Endothelial cell of umbilical vein (primary cell): ENCODE measurements at regions not wholly inside any gene's neighbourhood (a gene's known extent, or its start where the extent isn't known, plus 50 kb on each side); places are given as distances from the start of the nearest gene placed in this dataset.
A peak's percentile ranks its signal among the peaks of the same experiment; 100 is the strongest.

Experiments used
- BruUV-seq: library from RNA; stranded (reverse); fragments of 400-500 nt; replicated peaks from 2 replicates; lab custom pipeline; 2021; lab: Mats Ljungman, UMichigan
- CTCF ChIA-PET: fragments of 300-600, 350-600 bp; sonication (Branson Sonifier 250); formaldehyde crosslinking; loops from one replicate; lab custom pipeline; 2021; ENCODE audit warnings: antibody characterized with exemption, inconsistent platforms; lab: Charles Lee
- POLR2A ChIA-PET: fragments of 300-600, 350-600 bp; sonication (Branson Sonifier 250); formaldehyde crosslinking; loops from one replicate; lab custom pipeline; 2021; ENCODE audit warnings: antibody characterized with exemption, inconsistent platforms; lab: Charles Lee
- DNase-seq: peaks from one replicate; pipeline ENCODE4 v3.0.0-alpha.2; 2011; ENCODE audit warnings: low read depth, low spot score
- FAIRE-seq: peaks from 2 replicates; lab custom pipeline; 2011; peaks lifted over from hg19 to GRCh38; lab: Jason Lieb, UNC
- H2AFZ ChIP-seq: 2 replicates; pipeline ENCODE4 v1.6.0; 2012; ENCODE audit warnings: low read depth, low read length, control low read depth, inconsistent platforms
- H3K27ac ChIP-seq: 2 replicates; pipeline ENCODE4 v1.5.1; 2011; ENCODE audit warnings: low read depth, mild to moderate bottlenecking, control low read depth, low read length, moderate library complexity; ENCODE audit not compliant: insufficient read depth
- H3K27me3 ChIP-seq, 2 experiments: 2 replicates each; pipeline versions ENCODE4 v1.6.0 to v1.6.1; 2011; ENCODE audit warnings: low read length in 2 of 2, mixed read lengths in 1 of 2; ENCODE audit not compliant: control insufficient read depth in 2 of 2, insufficient read depth in 2 of 2
- H3K36me3 ChIP-seq, 2 experiments: 2 replicates in 1 of 2; 3 replicates in 1 of 2; pipeline ENCODE4 v1.5.1; 2011; ENCODE audit warnings: low read length in 2 of 2, mild to moderate bottlenecking in 1 of 2, moderate library complexity in 1 of 2; ENCODE audit not compliant: control insufficient read depth in 2 of 2, insufficient read depth in 2 of 2; ENCODE audit errors: extremely low read depth in 1 of 2
- H3K4me1 ChIP-seq: 3 replicates; pipeline ENCODE4 v1.5.1; 2011; ENCODE audit warnings: mild to moderate bottlenecking, low read length; ENCODE audit not compliant: control insufficient read depth, insufficient read depth; ENCODE audit errors: extremely low read depth
- H3K4me2 ChIP-seq: 2 replicates; pipeline ENCODE4 v1.6.1; 2011; ENCODE audit warnings: low read length, control low read depth, mixed read lengths; ENCODE audit not compliant: insufficient read depth
- H3K4me3 ChIP-seq, 3 experiments: fragments of 200-600 bp in 1 of 3; sonication (generic), shearing (Covaris generic) in 1 of 3; replicated peaks in 1 of 3; 2 replicates each; pipeline ENCODE4 v1.5.1; 2011 to 2016; ENCODE audit warnings: control low read depth in 3 of 3, low read length in 3 of 3, mild to moderate bottlenecking in 2 of 3, inconsistent platforms in 1 of 3, low read depth in 1 of 3, moderate library complexity in 1 of 3; ENCODE audit not compliant: insufficient read depth in 1 of 3
- H3K79me2 ChIP-seq: 2 replicates; pipeline ENCODE4 v1.6.0; 2012; ENCODE audit warnings: low read length, inconsistent platforms; ENCODE audit not compliant: control insufficient read depth, insufficient read depth
- H3K9ac ChIP-seq: replicated peaks from 2 replicates; pipeline ENCODE3; 2011; ENCODE audit warnings: low read length, control low read depth; ENCODE audit not compliant: insufficient read depth; ENCODE audit errors: extremely low read depth
- H3K9me1 ChIP-seq: replicated peaks from 3 replicates; pipeline ENCODE4 v1.6.0; 2011; ENCODE audit warnings: mild to moderate bottlenecking, low read length; ENCODE audit not compliant: control insufficient read depth, insufficient read depth; ENCODE audit errors: extremely low read depth
- H3K9me3 ChIP-seq: replicated peaks from 2 replicates; pipeline ENCODE4 v1.5.1; 2012; ENCODE audit warnings: low read length, inconsistent platforms; ENCODE audit not compliant: control insufficient read depth, insufficient read depth
- H4K20me1 ChIP-seq: replicated peaks from 2 replicates; pipeline ENCODE3; 2011; ENCODE audit warnings: mild to moderate bottlenecking, low read length; ENCODE audit not compliant: control insufficient read depth, insufficient read depth; ENCODE audit errors: extremely low read depth
- FOS ChIP-seq: IDR thresholded peaks from 2 replicates; pipeline ENCODE4 v1.6.1; 2011; ENCODE audit warnings: mild to moderate bottlenecking, low read length, moderate library complexity, borderline replicate concordance; ENCODE audit not compliant: insufficient read depth
- GATA2 ChIP-seq: IDR thresholded peaks from 2 replicates; pipeline ENCODE4 v1.7.0; 2011; ENCODE audit warnings: low read depth, mild to moderate bottlenecking, moderate library complexity, mixed read lengths, low read length; ENCODE audit not compliant: insufficient read length, insufficient read depth
- JUN ChIP-seq: IDR thresholded peaks from 2 replicates; pipeline ENCODE4 v1.6.1; 2011; ENCODE audit warnings: borderline replicate concordance, low read depth; ENCODE audit not compliant: insufficient read length, insufficient read depth
- MYC ChIP-seq: IDR thresholded peaks from one replicate; pipeline ENCODE4 v1.6.1; 2011; ENCODE audit warnings: mild to moderate bottlenecking, low read depth, low read length
- POLR2A ChIP-seq: IDR thresholded peaks from 2 replicates; pipeline ENCODE4 v1.6.1; 2012; ENCODE audit warnings: low read depth, mild to moderate bottlenecking, control low read depth, low read length
- POLR2AphosphoS5 ChIP-seq: IDR thresholded peaks from 2 replicates; pipeline ENCODE4 v1.6.1; 2012; ENCODE audit warnings: low read depth, mild to moderate bottlenecking, control low read depth, low read length, moderate library complexity; ENCODE audit not compliant: insufficient read depth
- dilution Hi-C: fragments of 300-500 bp; cut with MboI; formaldehyde crosslinking; loops from one replicate; pipeline ENCODE4 v1.15.0; 2019; ENCODE audit warnings: low sequenced_read_pairs; ENCODE audit not compliant: extremely low pct_ligation_motif_present
- intact Hi-C: fragments of 100-400 bp; cut with micrococcal nuclease; formaldehyde crosslinking; loops from one replicate; pipeline ENCODE4 v1.10.0; 2022
- TF ChIP-seq, protein P1 (sequence below), 2 donors: IDR thresholded peaks; 1 replicate in 1 of 2; 2 replicates in 1 of 2; pipeline ENCODE4 v1.5.1; 2011; ENCODE audit warnings: low read length in 2 of 2, mild to moderate bottlenecking in 2 of 2, moderate library complexity in 2 of 2, control low read depth in 1 of 2, inconsistent platforms in 1 of 2, low read depth in 1 of 2; ENCODE audit not compliant: insufficient read depth in 1 of 2; ENCODE audit errors: extremely low read depth in 1 of 2

DNA sequence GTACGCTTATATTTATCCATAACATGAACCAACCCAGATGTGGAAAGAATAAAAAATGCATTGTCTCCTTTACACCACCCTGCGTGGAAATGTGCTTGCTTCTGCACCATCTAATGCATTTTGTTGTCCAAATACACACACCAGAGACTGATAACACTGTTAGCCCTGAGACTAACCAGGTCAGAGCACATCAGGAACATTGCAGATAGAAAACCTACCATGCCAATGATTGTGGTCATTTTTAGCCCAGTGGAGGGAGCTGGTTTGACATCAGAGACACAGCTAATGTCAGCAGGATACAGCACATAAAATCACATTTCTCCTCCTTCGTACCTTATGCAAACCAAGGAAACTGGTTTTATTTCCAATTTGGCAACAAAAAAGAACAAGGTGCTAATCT is 528.7 kb downstream of the DOK5 start:
- intact Hi-C loops: no loop called here
- CTCF ChIA-PET: no interaction called here
- no peak overlapping the region for H3K4me2 ChIP-seq
- H3K9me3 ChIP-seq: peaks cover 2% of the 10 kb centered on the region
- H3K36me3 ChIP-seq: no peaks in the 10 kb centered on the region
- POLR2A ChIA-PET: no interaction called here
- H3K79me2 ChIP-seq: no peaks in the 10 kb centered on the region
- DNase-seq: no peak
- H3K4me1 ChIP-seq: no peaks in the 10 kb centered on the region
- no peak for FAIRE-seq
- H3K9ac ChIP-seq: no peak overlapping the region
- H3K9me1 ChIP-seq: no peaks in the 10 kb centered on the region
- no peak overlapping the region for H2AFZ ChIP-seq
- H4K20me1 ChIP-seq: no peaks in the 10 kb centered on the region
- dilution Hi-C loops: no loop called here
- TF ChIP-seq GATA2: no peak
- no peak for TF ChIP-seq FOS
- no peak for TF ChIP-seq JUN
- no TSS peak for BruUV-seq
- no peaks in the 10 kb centered on the region for H3K27me3 ChIP-seq
- no peak overlapping the region for H3K4me3 ChIP-seq
- H3K27ac ChIP-seq: no peak overlapping the region

DNA sequence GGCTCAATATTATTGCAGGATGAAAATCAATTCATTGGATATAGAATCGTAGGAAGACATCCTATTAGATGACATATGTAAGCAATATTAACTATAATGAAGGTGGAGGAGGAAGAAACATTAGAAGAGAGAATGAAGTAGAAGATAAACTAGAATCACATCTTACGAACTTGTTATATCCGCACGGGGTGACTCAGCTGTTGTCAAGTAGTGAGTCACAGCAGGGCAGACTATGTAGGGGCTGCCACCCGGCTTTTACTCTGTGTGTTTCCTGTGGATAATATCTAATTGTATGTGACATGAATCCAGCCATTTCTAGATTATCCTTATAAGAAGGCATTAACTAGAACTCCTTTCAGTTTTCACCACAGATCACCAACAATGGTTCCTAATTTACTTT is 520.2 kb downstream of the DOK5 start:
- FAIRE-seq (no peak), DNase-seq (no peak)
- H4K20me1 ChIP-seq: no peaks in the 10 kb centered on the region
- no peak overlapping the region for H3K4me3 ChIP-seq
- H3K9me1 ChIP-seq: no peaks in the 10 kb centered on the region
- H3K9ac ChIP-seq: no peak overlapping the region
- intact Hi-C loops: no loop called here
- ChIA-PET CTCF (no interaction called here), POLR2A (no interaction called here)
- H3K79me2 ChIP-seq: no peaks in the 10 kb centered on the region
- H3K9me3 ChIP-seq: peaks cover 7% of the 10 kb centered on the region
- H3K4me2 ChIP-seq: no peak overlapping the region
- no peak overlapping the region for H2AFZ ChIP-seq
- dilution Hi-C loops: no loop called here
- no peaks in the 10 kb centered on the region for H3K4me1 ChIP-seq
- no peak overlapping the region for H3K27ac ChIP-seq
- no TSS peak for BruUV-seq
- TF ChIP-seq POLR2A: no peak
- peak; percentile 53 for TF ChIP-seq FOS
- TF ChIP-seq MYC: no peak
- TF ChIP-seq, protein P1, sequence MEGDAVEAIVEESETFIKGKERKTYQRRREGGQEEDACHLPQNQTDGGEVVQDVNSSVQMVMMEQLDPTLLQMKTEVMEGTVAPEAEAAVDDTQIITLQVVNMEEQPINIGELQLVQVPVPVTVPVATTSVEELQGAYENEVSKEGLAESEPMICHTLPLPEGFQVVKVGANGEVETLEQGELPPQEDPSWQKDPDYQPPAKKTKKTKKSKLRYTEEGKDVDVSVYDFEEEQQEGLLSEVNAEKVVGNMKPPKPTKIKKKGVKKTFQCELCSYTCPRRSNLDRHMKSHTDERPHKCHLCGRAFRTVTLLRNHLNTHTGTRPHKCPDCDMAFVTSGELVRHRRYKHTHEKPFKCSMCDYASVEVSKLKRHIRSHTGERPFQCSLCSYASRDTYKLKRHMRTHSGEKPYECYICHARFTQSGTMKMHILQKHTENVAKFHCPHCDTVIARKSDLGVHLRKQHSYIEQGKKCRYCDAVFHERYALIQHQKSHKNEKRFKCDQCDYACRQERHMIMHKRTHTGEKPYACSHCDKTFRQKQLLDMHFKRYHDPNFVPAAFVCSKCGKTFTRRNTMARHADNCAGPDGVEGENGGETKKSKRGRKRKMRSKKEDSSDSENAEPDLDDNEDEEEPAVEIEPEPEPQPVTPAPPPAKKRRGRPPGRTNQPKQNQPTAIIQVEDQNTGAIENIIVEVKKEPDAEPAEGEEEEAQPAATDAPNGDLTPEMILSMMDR (IDR thresholded peaks at IDR 0.05; ENCODE audit: extremely low read depth in 1 of 2, insufficient read depth in 1 of 2, low read depth in 1 of 2, low read length in 2 of 2): no peak
- no peak for TF ChIP-seq POLR2AphosphoS5
- no peak for TF ChIP-seq JUN
- H3K36me3 ChIP-seq: no peaks in the 10 kb centered on the region
- H3K27me3 ChIP-seq: no peaks in the 10 kb centered on the region
